Muscle layer of colon (tissue), 2 donors: ENCODE measurements at regions not wholly inside any gene's neighbourhood (a gene's known extent, or its start where the extent isn't known, plus 50 kb on each side); places are given as distances from the start of the nearest gene placed in this dataset.

Experiments used
- H3K27ac ChIP-seq: one replicate; pipeline ENCODE4 v1.7.0; 2013; ENCODE audit warnings: low read depth, mild to moderate bottlenecking, low read length, moderate library complexity
- H3K27me3 ChIP-seq, 2 donors: one replicate each; pipeline ENCODE4 v1.7.0; 2013; ENCODE audit warnings: low read length in 2 of 2, mild to moderate bottlenecking in 2 of 2; ENCODE audit not compliant: insufficient read depth in 2 of 2, control insufficient read depth in 1 of 2
- H3K36me3 ChIP-seq: one replicate; pipeline ENCODE4 v1.7.0; 2013; ENCODE audit warnings: mild to moderate bottlenecking, low read length; ENCODE audit not compliant: insufficient read depth
- H3K4me1 ChIP-seq: one replicate; pipeline ENCODE4 v1.7.0; 2013; ENCODE audit warnings: mild to moderate bottlenecking, low read length; ENCODE audit not compliant: insufficient read depth
- H3K4me3 ChIP-seq, 2 donors: one replicate each; pipeline ENCODE4 v1.7.0; 2013; ENCODE audit warnings: low read length in 2 of 2, low read depth in 1 of 2, mild to moderate bottlenecking in 1 of 2, moderate library complexity in 1 of 2
- H3K9ac ChIP-seq: one replicate; pipeline ENCODE4 v1.7.0; 2013; ENCODE audit warnings: low read length
- H3K9me3 ChIP-seq: one replicate; pipeline ENCODE4 v1.7.0; 2013; ENCODE audit warnings: mild to moderate bottlenecking, low read length
- donor health status: abdominal sarcoma.
- donor health status: Adenocarcinoma of cecum.

DNA sequence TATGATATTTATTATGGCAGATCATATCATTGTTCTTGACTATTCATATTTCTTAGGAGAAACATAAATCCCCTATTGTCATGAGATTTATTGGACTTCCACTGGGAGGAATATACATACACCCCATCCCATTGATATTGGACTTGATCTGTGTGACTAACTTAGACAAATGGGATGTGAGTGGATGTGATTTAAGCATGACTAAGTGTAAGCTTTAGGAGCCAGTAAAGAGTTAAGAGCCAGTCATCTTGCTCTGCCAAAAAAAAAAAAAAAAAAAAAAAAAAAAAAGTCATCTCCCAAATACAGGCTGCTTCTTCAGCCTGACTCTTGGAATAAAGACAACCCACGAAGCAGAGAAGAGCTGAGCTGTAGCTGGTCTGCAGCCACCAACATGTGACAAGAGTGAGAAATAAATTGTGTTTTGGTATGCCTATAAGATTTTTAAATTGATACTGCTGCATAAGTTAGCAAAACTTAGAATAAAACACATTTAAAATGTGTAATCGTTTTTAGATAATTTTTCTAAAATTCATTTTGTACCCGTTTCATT is 595.0 kb upstream of the LRRC4C start:
- H3K9me3 ChIP-seq = no peaks in the 10 kb centered on the region
- no peak overlapping the region for H3K9ac ChIP-seq
- no peaks in the 10 kb centered on the region for H3K36me3 ChIP-seq
- no peak overlapping the region for H3K4me3 ChIP-seq
- no peaks in the 10 kb centered on the region for H3K27me3 ChIP-seq
- no peak overlapping the region for H3K27ac ChIP-seq
- H3K4me1 ChIP-seq = no peaks in the 10 kb centered on the region

DNA sequence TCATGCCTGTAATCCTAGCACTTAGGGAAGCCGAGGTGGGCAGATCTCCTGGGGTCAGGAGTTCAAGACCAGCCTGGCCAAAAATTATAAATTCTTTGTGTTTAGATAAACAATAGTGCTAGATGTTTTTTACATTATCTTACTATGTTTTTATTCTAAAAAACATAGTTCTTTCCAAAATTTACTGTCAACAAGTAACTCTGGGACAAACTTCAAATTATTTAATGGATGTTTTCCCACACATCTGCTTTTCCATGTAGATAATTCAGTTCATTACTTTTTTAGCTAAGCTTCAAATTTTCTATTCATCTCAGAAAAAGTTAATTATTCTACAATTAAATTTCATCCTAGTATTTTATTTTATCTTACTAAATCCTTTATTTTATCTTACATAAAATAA is 596.2 kb upstream of the LRRC4C start:
- H3K27me3 ChIP-seq = no peaks in the 10 kb centered on the region
- H3K4me1 ChIP-seq = no peaks in the 10 kb centered on the region
- H3K9ac ChIP-seq = no peak overlapping the region
- H3K36me3 ChIP-seq = no peaks in the 10 kb centered on the region
- no peaks in the 10 kb centered on the region for H3K9me3 ChIP-seq
- no peak overlapping the region for H3K4me3 ChIP-seq
- H3K27ac ChIP-seq = no peak overlapping the region

DNA sequence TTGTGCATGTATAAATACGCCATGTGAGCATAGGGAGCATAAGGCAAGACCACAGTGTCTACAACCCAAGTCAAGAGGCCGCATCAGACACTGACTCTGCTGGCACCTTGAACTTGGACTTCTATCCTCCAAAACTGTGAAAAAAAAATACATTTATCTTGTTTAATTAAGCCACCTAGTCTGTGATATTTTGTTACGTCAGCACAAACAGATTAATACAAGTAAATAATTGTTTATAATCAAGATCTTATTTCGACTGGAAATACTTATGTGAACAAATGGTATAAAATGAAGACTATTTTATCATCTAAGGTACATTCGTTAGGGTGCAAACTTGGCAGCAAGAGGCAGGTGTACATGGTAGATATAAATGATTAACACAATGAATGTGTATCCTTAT is 599.3 kb upstream of the LRRC4C start:
- no peak overlapping the region for H3K4me3 ChIP-seq
- H3K27me3 ChIP-seq = no peaks in the 10 kb centered on the region
- no peaks in the 10 kb centered on the region for H3K4me1 ChIP-seq
- no peak overlapping the region for H3K27ac ChIP-seq
- H3K9me3 ChIP-seq = no peaks in the 10 kb centered on the region
- no peaks in the 10 kb centered on the region for H3K36me3 ChIP-seq
- no peak overlapping the region for H3K9ac ChIP-seq

DNA sequence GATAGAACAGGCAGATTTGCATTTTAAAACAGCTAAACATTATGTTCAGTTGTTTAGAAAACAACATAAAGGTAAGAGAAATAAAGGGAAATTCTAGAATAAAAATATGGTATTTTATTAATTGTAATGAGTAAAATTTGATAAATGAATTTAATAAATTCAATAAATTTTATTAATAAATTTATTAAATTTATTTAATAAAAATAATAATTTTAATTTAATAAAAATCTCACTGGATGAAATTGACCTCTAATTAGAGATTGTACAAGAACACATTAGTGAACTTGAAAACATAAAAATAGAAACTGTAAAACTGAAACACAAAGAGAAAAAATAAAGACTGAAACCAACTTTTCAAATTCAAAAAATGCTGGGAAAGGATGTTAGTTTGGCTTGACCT is 605.7 kb upstream of the LRRC4C start:
- Histone ChIP-seq H3K36me3 (no peaks in the 10 kb centered on the region), H3K27ac (no peak overlapping the region), H3K9me3 (no peaks in the 10 kb centered on the region), H3K4me1 (no peaks in the 10 kb centered on the region), H3K9ac (no peak overlapping the region), H3K4me3 (no peak overlapping the region), H3K27me3 (no peaks in the 10 kb centered on the region)

DNA sequence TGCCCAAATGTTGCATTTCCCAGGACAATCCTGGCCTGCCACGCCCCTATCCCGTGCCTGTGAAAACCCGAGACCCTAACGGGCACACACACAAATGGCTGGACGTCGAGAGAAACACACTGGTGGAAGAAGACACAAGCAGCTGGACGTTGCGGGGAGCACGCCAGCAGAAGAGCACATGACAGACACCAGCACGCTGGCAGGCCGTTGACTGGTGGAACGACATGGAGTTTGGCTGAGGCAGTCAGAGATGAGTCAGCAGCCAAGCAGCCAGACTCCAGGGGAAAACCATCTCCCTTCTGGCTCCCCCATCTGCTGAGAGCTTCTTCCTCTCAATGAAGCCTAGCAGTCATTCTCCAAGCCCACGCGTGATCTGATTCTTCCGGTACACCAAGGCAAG is 606.7 kb upstream of the LRRC4C start:
- Histone ChIP-seq H3K9me3 (no peaks in the 10 kb centered on the region), H3K4me1 (no peaks in the 10 kb centered on the region), H3K4me3 (no peak overlapping the region), H3K27me3 (no peaks in the 10 kb centered on the region), H3K9ac (no peak overlapping the region), H3K36me3 (no peaks in the 10 kb centered on the region), H3K27ac (no peak overlapping the region)

DNA sequence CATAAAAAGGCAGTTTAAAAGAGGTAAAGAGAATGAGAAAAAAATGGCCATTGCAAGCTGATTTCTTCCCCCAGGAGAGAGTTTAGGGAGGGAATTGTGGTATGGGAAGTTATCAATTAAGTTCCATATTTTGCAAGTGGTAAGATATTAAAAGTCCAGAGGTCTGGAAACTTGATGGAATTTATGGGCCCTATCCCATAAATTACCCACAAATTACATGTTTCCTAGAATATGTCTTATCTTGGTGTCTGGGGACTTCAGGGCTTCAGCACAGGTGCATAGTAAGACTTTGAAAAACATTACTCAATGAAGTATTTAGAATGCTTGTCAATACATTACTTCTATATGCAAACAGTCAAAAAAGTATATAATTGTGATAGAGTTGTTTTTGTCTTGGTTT is 614.9 kb upstream of the LRRC4C start:
- H3K27ac ChIP-seq = no peak overlapping the region
- H3K9me3 ChIP-seq = no peaks in the 10 kb centered on the region
- no peaks in the 10 kb centered on the region for H3K27me3 ChIP-seq
- H3K4me1 ChIP-seq = no peaks in the 10 kb centered on the region
- no peak overlapping the region for H3K4me3 ChIP-seq
- H3K36me3 ChIP-seq = no peaks in the 10 kb centered on the region
- no peak overlapping the region for H3K9ac ChIP-seq

DNA sequence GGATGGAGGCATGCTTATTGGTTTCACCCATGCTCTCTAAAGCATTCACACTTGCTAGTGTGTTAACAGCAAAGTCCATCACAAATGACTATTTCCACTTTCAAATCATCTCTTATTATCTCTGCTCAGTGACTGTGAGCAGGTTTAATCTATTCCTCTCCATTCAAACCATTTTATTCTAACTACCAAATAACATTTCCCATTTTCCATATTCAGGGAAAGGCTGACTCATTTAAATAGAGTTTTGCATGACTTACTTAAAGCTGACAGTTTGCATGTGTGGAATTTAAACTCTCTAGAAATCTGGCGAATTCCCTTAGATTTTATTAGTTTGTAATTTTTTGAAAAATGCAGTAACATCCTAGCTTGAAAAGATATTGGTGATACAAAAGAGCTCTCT is 615.7 kb upstream of the LRRC4C start:
- no peak overlapping the region for H3K4me3 ChIP-seq
- H3K27ac ChIP-seq = no peak overlapping the region
- H3K4me1 ChIP-seq = no peaks in the 10 kb centered on the region
- no peak overlapping the region for H3K9ac ChIP-seq
- H3K27me3 ChIP-seq = no peaks in the 10 kb centered on the region
- no peaks in the 10 kb centered on the region for H3K9me3 ChIP-seq
- H3K36me3 ChIP-seq = no peaks in the 10 kb centered on the region

DNA sequence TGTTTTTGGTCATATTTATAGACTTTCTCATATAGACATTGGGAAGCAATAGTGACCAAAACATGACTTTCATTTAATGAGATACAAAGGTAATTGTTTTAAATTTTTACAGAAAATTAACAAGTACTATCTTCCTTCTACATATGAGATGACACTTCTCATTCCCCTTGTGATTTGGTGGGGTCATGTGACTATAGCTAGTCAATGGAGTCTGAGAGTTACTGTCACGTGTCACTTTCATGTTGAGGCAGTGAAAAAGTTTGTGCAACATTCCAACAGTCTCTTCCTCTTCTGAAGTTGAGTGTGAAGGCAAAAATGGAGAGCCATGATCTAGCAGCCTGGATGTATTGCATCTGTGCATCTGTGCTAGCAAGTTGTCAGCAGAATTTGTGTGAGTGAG is 618.3 kb upstream of the LRRC4C start:
- no peaks in the 10 kb centered on the region for H3K4me1 ChIP-seq
- H3K9ac ChIP-seq = no peak overlapping the region
- no peak overlapping the region for H3K27ac ChIP-seq
- H3K9me3 ChIP-seq = no peaks in the 10 kb centered on the region
- no peaks in the 10 kb centered on the region for H3K36me3 ChIP-seq
- no peaks in the 10 kb centered on the region for H3K27me3 ChIP-seq
- H3K4me3 ChIP-seq = no peak overlapping the region

DNA sequence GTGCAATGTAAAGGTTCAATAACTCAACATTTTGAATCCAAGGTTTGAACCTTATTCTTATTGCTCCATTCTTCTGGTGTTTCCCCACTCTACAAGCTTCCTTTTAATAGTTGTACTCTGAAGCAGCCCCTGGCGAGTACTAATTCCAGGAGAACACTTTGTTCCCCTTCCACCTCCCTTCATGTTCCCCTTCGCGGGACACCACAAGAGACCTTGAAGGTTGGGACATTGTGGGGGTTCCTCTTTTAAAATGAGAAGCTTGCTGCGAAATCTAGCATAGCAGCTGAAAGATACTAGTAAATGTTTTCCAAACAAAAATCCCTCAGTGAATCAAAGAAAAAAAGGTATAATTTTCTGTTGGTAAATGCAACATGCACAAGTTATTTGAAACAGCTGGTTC is 626.3 kb upstream of the LRRC4C start:
- Histone ChIP-seq H3K36me3 (no peaks in the 10 kb centered on the region), H3K27ac (no peak overlapping the region), H3K27me3 (no peaks in the 10 kb centered on the region), H3K9ac (no peak overlapping the region), H3K4me3 (no peak overlapping the region), H3K4me1 (no peaks in the 10 kb centered on the region), H3K9me3 (no peaks in the 10 kb centered on the region)

DNA sequence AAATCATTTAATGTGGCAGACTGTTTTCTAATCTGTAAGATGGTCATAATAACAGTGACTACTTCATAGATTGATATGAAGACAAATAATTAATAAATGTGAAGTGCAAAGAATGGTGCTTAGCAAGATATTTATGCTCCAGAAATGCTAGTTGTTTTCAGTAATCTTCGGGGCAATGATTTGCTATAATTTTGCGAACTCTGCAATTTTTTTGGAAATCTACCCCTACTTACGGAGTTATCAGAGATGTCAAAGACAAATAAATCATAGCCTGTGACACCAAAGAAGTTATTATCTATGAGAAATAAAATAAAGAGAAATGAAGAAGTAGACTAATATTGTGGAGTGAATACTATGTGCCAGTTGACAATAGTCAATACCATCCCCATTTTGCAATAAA is 634.1 kb upstream of the LRRC4C start:
- no peaks in the 10 kb centered on the region for H3K4me1 ChIP-seq
- H3K9me3 ChIP-seq = no peaks in the 10 kb centered on the region
- H3K27ac ChIP-seq = no peak overlapping the region
- no peaks in the 10 kb centered on the region for H3K27me3 ChIP-seq
- no peak overlapping the region for H3K4me3 ChIP-seq
- H3K36me3 ChIP-seq = no peaks in the 10 kb centered on the region
- no peak overlapping the region for H3K9ac ChIP-seq

DNA sequence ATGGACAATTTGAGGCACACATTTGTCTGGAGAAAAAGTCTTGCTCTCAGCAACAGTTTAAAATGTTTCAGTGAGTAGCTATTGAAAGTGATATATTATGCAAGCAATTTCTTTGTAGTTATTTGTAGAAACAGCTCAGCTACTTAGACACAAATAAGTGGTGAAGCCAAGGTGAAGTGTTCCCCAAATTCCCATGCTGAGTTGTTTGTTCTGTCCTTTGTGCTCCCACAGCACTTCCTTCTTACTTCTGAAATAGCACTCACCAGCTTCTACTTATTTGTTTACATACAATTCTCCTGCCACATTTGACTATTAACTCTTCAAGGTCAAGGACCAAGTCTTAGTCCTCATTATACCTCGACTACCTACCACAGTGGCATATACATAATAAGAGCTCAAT is 638.6 kb upstream of the LRRC4C start:
- no peak overlapping the region for H3K4me3 ChIP-seq
- H3K27me3 ChIP-seq = no peaks in the 10 kb centered on the region
- H3K36me3 ChIP-seq = no peaks in the 10 kb centered on the region
- no peak overlapping the region for H3K27ac ChIP-seq
- H3K9ac ChIP-seq = no peak overlapping the region
- H3K4me1 ChIP-seq = no peaks in the 10 kb centered on the region
- H3K9me3 ChIP-seq = no peaks in the 10 kb centered on the region

DNA sequence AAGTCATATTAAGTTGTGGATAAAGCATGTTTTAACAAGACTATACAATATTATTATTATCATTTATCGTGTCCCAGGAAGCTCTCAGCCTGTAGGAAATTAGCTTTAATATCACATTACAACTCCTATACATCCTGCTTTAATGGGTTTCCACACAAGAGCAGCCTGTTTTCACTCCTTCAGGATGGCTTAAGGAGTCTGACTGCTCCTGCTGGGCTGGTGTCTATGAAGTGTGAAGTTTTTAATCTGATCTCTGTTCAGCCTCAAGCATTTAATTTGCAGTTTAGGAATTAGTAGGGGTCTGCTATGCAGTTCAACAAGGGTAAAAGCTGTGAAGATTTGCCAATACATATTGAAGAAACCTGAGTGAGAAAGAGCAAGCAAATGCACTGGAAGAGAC is 653.4 kb upstream of the LRRC4C start:
- no peaks in the 10 kb centered on the region for H3K9me3 ChIP-seq
- no peaks in the 10 kb centered on the region for H3K4me1 ChIP-seq
- H3K4me3 ChIP-seq = no peak overlapping the region
- H3K27ac ChIP-seq = no peak overlapping the region
- H3K27me3 ChIP-seq = no peaks in the 10 kb centered on the region
- H3K9ac ChIP-seq = no peak overlapping the region
- H3K36me3 ChIP-seq = no peaks in the 10 kb centered on the region
